Lung microvascular endothelial cell (primary cell): ENCODE measurements at regions not wholly inside any gene's neighbourhood (a gene's known extent, or its start where the extent isn't known, plus 50 kb on each side); places are given as distances from the start of the nearest gene placed in this dataset.
"Not testable (repeated sequence)": the region's sequence is repeated elsewhere in the genome, so short reads cannot be mapped to it uniquely, and the experiment has no call there.

Experiments
- DNase-seq, 2 donors: peaks; one replicate each; pipeline versions ENCODE4 v3.0.0 to v3.0.0-alpha.2; 2010; ENCODE audit warnings: low read depth in 2 of 2

GRCh38 chr6:76560851-76561755 is 488.6 kb upstream of the IMPG1 start:
- not testable (repeated sequence) for DNase-seq

GRCh38 chr6:76553256-76553655 is 480.8 kb upstream of the IMPG1 start:
- no peak for DNase-seq

GRCh38 chr6:76552268-76552667 is 479.8 kb upstream of the IMPG1 start:
- no peak for DNase-seq

- no peak for DNase-seq
Measured at GRCh38 chr6:76533661-76534060, 461.2 kb upstream of the IMPG1 start.

- DNase-seq, result no peak
Measured at GRCh38 chr6:76532647-76533046, 460.2 kb upstream of the IMPG1 start.

GRCh38 chr6:76518443-76518842 is 446.0 kb upstream of the IMPG1 start:
- DNase-seq, result no peak

- DNase-seq, result no peak
Measured at GRCh38 chr6:76516924-76517323, 444.5 kb upstream of the IMPG1 start.

- DNase-seq, result no peak
Measured at GRCh38 chr6:76510489-76510888, 438.0 kb upstream of the IMPG1 start.

- no peak for DNase-seq
Measured at GRCh38 chr6:76509397-76509796, 436.9 kb upstream of the IMPG1 start.

- DNase-seq, result no peak
Measured at GRCh38 chr6:76506808-76507207, 434.3 kb upstream of the IMPG1 start.

- no peak for DNase-seq
Measured at GRCh38 chr6:76495909-76496308, 423.4 kb upstream of the IMPG1 start.

- not testable (repeated sequence) for DNase-seq
Measured at GRCh38 chr6:76491376-76491775, 418.9 kb upstream of the IMPG1 start.

GRCh38 chr6:76490456-76490855 is 418.0 kb upstream of the IMPG1 start:
- peak in 1 of 2 donors; percentile 34 for DNase-seq

- DNase-seq, result no peak
Measured at GRCh38 chr6:76481101-76481500, 408.6 kb upstream of the IMPG1 start.

GRCh38 chr6:76472858-76473257 is 400.4 kb upstream of the IMPG1 start:
- no peak for DNase-seq

- no peak for DNase-seq
Measured at GRCh38 chr6:76466286-76466685, 393.8 kb upstream of the IMPG1 start.

- no peak for DNase-seq
Measured at GRCh38 chr6:76465410-76465809, 392.9 kb upstream of the IMPG1 start.

- no peak for DNase-seq
Measured at GRCh38 chr6:76453270-76453669, 380.8 kb upstream of the IMPG1 start.

- DNase-seq, result no peak
Measured at GRCh38 chr6:76451926-76452709, 379.7 kb upstream of the IMPG1 start.

GRCh38 chr6:76448109-76448508 is 375.6 kb upstream of the IMPG1 start:
- DNase-seq, result no peak

- DNase-seq, result no peak
Measured at GRCh38 chr6:76441875-76442274, 369.4 kb upstream of the IMPG1 start.

- no peak for DNase-seq
Measured at GRCh38 chr6:76439811-76440210, 367.3 kb upstream of the IMPG1 start.

GRCh38 chr6:76438768-76439167 is 366.3 kb upstream of the IMPG1 start:
- DNase-seq, result no peak
